OCI-LY3 (cell line): ENCODE measurements at regions not wholly inside any gene's neighbourhood (a gene's known extent, or its start where the extent isn't known, plus 50 kb on each side); places are given as distances from the start of the nearest gene placed in this dataset.
A peak's percentile ranks its signal among the peaks of the same experiment; 100 is the strongest.

Source experiments
- H2AFZ ChIP-seq: fragments of 200-600, 300-600 bp; shearing (Covaris generic); 2 replicates; pipeline ENCODE4 v1.6.0; 2014; ENCODE audit warnings: antibody characterized with exemption, low read depth, low read length
- H3K27ac ChIP-seq: fragments of 200-600, 300-600 bp; sonication (generic); 2 replicates; pipeline ENCODE4 v1.5.1; 2014; ENCODE audit warnings: mild to moderate bottlenecking, low read length, moderate library complexity, mixed read lengths
- H3K27me3 ChIP-seq: fragments of 200-600, 300-600 bp; sonication (generic); 2 replicates; pipeline ENCODE4 v1.6.1; 2014; ENCODE audit warnings: low read depth, low read length, mixed read lengths
- H3K36me3 ChIP-seq: fragments of 200-600, 300-600 bp; sonication (generic); replicated peaks from 2 replicates; pipeline ENCODE3; 2014; ENCODE audit warnings: low read depth, low read length, mixed read lengths
- H3K4me1 ChIP-seq: fragments of 300-600, 200-600 bp; sonication (generic); 2 replicates; pipeline ENCODE4 v1.6.1; 2014; ENCODE audit warnings: low read length, mixed read lengths
- H3K4me2 ChIP-seq: fragments of 200-600, 300-600 bp; sonication (generic); 2 replicates; pipeline ENCODE4 v1.6.1; 2014; ENCODE audit warnings: low read length, mixed read lengths
- H3K4me3 ChIP-seq: fragments of 300-600, 200-600 bp; sonication (generic); 2 replicates; pipeline ENCODE4 v1.5.1; 2014; ENCODE audit warnings: antibody characterized with exemption, mild to moderate bottlenecking, low read length, moderate library complexity
- H3K79me2 ChIP-seq: fragments of 300-600, 200-600 bp; shearing (Covaris generic); 2 replicates; pipeline ENCODE4 v1.6.1; 2014; ENCODE audit warnings: mild to moderate bottlenecking, low read length, mixed read lengths
- H3K9ac ChIP-seq: fragments of 300-600, 200-600 bp; shearing (Covaris generic); 2 replicates; pipeline ENCODE4 v1.6.0; 2014; ENCODE audit warnings: mild to moderate bottlenecking, low read length, moderate library complexity
- H3K9me3 ChIP-seq: fragments of 200-600, 300-600 bp; shearing (Covaris generic); 2 replicates; pipeline ENCODE4 v1.6.1; 2014; ENCODE audit warnings: low read length, mixed read lengths; ENCODE audit not compliant: insufficient read depth
- H4K20me1 ChIP-seq: fragments of 200-600, 300-600 bp; sonication (generic); 2 replicates; pipeline ENCODE4 v1.6.1; 2016; ENCODE audit warnings: low read length, mixed read lengths; ENCODE audit not compliant: insufficient read depth
- CTCF ChIP-seq: fragments of 200-600, 300-600 bp; sonication (generic); IDR thresholded peaks from 2 replicates; pipeline ENCODE4 v1.5.1; 2014; ENCODE audit warnings: antibody characterized with exemption, low read length, low read depth
- EZH2phosphoT487 ChIP-seq: fragments of 200-600 bp; shearing (Covaris generic); IDR thresholded peaks from 2 replicates; pipeline ENCODE4 v1.6.1; 2018; ENCODE audit warnings: antibody characterized with exemption, mixed run types, low read depth

DNA sequence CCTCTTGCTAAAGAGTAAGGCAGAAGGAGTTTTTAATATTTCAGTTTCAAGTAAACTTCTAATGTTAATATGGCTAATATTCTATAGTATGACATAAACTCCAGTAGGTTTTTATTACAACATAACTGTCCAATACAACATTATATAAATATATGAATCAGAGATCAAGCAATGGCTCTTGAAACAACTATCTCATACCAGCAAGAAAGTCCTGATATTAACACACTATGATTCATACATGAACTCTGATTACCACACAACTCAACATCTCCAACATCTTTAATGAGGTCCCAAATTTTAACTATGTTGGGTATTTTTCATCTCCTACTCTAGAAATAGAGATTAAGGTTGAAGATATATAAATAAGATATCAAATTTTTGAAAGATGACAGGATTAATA is 878.3 kb downstream of the TLE1 start:
- H2AFZ ChIP-seq: no peak overlapping the region
- TF ChIP-seq CTCF (no peak), EZH2phosphoT487 (no peak)
- H3K9ac ChIP-seq: no peak overlapping the region
- no peaks in the 10 kb centered on the region for H3K9me3 ChIP-seq
- no peaks in the 10 kb centered on the region for H3K79me2 ChIP-seq
- no peaks in the 10 kb centered on the region for H3K36me3 ChIP-seq
- H3K27ac ChIP-seq: no peak overlapping the region
- H4K20me1 ChIP-seq: no peaks in the 10 kb centered on the region
- no peaks in the 10 kb centered on the region for H3K4me1 ChIP-seq
- H3K4me2 ChIP-seq: no peak overlapping the region
- H3K27me3 ChIP-seq: no peaks in the 10 kb centered on the region
- H3K4me3 ChIP-seq: no peak overlapping the region

DNA sequence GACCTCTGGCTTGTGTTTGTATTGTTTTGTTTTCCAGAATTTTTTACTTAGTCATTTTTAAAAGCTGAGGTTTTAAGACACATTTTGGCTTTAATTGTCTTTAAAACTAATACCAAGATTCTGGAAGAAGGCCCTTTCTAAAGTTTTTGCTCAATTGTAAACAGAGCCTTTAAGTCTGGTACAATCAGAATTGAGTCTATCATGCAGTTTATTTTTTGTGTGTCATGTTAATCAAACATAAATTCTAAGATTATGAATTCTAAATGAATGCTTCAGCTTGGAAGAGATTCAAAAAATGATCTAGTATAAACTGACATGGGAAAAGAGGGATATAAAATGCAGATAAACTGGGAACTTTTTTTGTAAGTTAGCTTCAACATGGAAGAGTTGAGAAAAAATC is 882.7 kb downstream of the TLE1 start:
- Histone ChIP-seq H2AFZ (no peak overlapping the region), H3K4me3 (no peak overlapping the region), H3K27ac (no peak overlapping the region), H3K27me3 (no peaks in the 10 kb centered on the region), H3K9me3 (no peaks in the 10 kb centered on the region), H4K20me1 (no peaks in the 10 kb centered on the region), H3K4me1 (no peaks in the 10 kb centered on the region), H3K9ac (no peak overlapping the region), H3K4me2 (no peak overlapping the region), H3K36me3 (no peaks in the 10 kb centered on the region), H3K79me2 (no peaks in the 10 kb centered on the region)
- TF ChIP-seq CTCF (no peak), EZH2phosphoT487 (no peak)

DNA sequence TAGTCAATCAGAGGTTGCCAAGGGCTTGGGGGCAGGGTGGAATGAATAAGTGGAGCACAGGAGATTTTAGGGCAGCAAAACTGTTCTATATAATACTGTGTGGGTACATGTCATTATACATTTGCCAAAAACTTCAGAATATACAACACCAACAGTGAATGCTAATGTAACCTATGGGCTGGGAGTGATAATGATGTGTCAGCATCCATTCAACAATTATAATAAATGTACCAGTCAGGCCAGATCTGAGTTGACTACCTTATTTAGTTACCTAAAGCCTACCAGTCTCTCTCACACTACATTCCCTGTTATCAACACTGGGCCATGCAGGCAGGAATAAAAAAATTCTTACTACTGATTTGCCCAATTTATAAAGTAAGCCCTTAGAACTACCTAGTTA is 884.5 kb downstream of the TLE1 start:
- H3K79me2 ChIP-seq: no peaks in the 10 kb centered on the region
- H3K36me3 ChIP-seq: no peaks in the 10 kb centered on the region
- no peaks in the 10 kb centered on the region for H4K20me1 ChIP-seq
- H2AFZ ChIP-seq: no peak overlapping the region
- TF ChIP-seq EZH2phosphoT487 (no peak), CTCF (no peak)
- H3K27ac ChIP-seq: no peak overlapping the region
- H3K4me1 ChIP-seq: no peaks in the 10 kb centered on the region
- H3K27me3 ChIP-seq: no peaks in the 10 kb centered on the region
- no peak overlapping the region for H3K4me3 ChIP-seq
- no peak overlapping the region for H3K9ac ChIP-seq
- no peaks in the 10 kb centered on the region for H3K9me3 ChIP-seq
- no peak overlapping the region for H3K4me2 ChIP-seq

GRCh38 chr9:80797831-80798688 is 891.3 kb downstream of the TLE1 start:
- peak overlapping the region; percentile 27 for H3K27ac ChIP-seq
- H3K9me3 ChIP-seq: no peaks in the 10 kb centered on the region
- no peaks in the 10 kb centered on the region for H3K79me2 ChIP-seq
- no peak overlapping the region for H3K4me3 ChIP-seq
- no peaks in the 10 kb centered on the region for H3K36me3 ChIP-seq
- no peak overlapping the region for H3K9ac ChIP-seq
- no peak for TF ChIP-seq CTCF
- no peak for TF ChIP-seq EZH2phosphoT487
- peak overlapping the region; percentile 48 for H3K4me2 ChIP-seq
- peaks cover 38% of the 10 kb centered on the region for H3K4me1 ChIP-seq
- H4K20me1 ChIP-seq: no peaks in the 10 kb centered on the region
- H3K27me3 ChIP-seq: no peaks in the 10 kb centered on the region
- no peak overlapping the region for H2AFZ ChIP-seq
